Smooth muscle cell (in vitro differentiated cells): ENCODE measurements at regions not wholly inside any gene's neighbourhood (a gene's known extent, or its start where the extent isn't known, plus 50 kb on each side); places are given as distances from the start of the nearest gene placed in this dataset.

ENCODE experiments used
- DNase-seq: peaks from one replicate; lab custom pipeline; 2025; ENCODE audit not compliant: unreplicated experiment; lab: John Stamatoyannopoulos, UW
- H2AFZ ChIP-seq: fragments of 200-600 bp; sonication (generic); 2 replicates; pipeline ENCODE4 v1.6.0; 2016; ENCODE audit warnings: antibody characterized with exemption, low read depth, mild to moderate bottlenecking
- H3F3A ChIP-seq: fragments of 200-600 bp; sonication (generic); 2 replicates; pipeline ENCODE4 v1.6.0; 2017; ENCODE audit warnings: antibody characterized with exemption, low read depth
- H3K27ac ChIP-seq: fragments of 200-600 bp; sonication (generic); 2 replicates; pipeline ENCODE4 v1.5.1; 2016; ENCODE audit warnings: low read depth, mild to moderate bottlenecking
- H3K27me3 ChIP-seq: fragments of 200-600 bp; sonication (generic); 2 replicates; pipeline ENCODE4 v1.6.1; 2016; ENCODE audit warnings: low read depth, mild to moderate bottlenecking
- H3K36me3 ChIP-seq: fragments of 200-600 bp; sonication (generic); 2 replicates; pipeline ENCODE4 v1.5.1; 2016; ENCODE audit warnings: low read depth
- H3K4me1 ChIP-seq: fragments of 200-600 bp; sonication (generic); 2 replicates; pipeline ENCODE4 v1.5.1; 2016; ENCODE audit warnings: low read depth
- H3K4me2 ChIP-seq: fragments of 200-600 bp; sonication (generic); 2 replicates; pipeline ENCODE4 v1.6.0; 2016; ENCODE audit warnings: mild to moderate bottlenecking
- H3K4me3 ChIP-seq: fragments of 200-600 bp; sonication (generic); 2 replicates; pipeline ENCODE4 v1.5.1; 2016; ENCODE audit warnings: mild to moderate bottlenecking
- H3K79me2 ChIP-seq: fragments of 200-600 bp; sonication (generic); 2 replicates; pipeline ENCODE4 v1.6.0; 2016; ENCODE audit warnings: low read depth, mild to moderate bottlenecking
- H3K9ac ChIP-seq: fragments of 200-600 bp; sonication (generic); 2 replicates; pipeline ENCODE4 v1.6.0; 2016; ENCODE audit warnings: low read depth
- H3K9me3 ChIP-seq: fragments of 200-600 bp; sonication (generic); replicated peaks from 2 replicates; pipeline ENCODE4 v1.5.1; 2016; ENCODE audit warnings: low read depth
- H4K20me1 ChIP-seq: fragments of 200-600 bp; sonication (generic); 2 replicates; pipeline ENCODE4 v1.6.0; 2016; ENCODE audit warnings: low read depth
- CTCF ChIP-seq: fragments of 200-600 bp; sonication (generic); IDR thresholded peaks from 2 replicates; pipeline ENCODE4 v1.5.1; 2017; ENCODE audit warnings: borderline replicate concordance, mild to moderate bottlenecking, antibody characterized with exemption; ENCODE audit not compliant: insufficient read depth, poor library complexity, severe bottlenecking
- WGBS: methylation state at CpG from one replicate; pipeline ENCODE4 v1.1.7; 2016; ENCODE audit warnings: low lambda C conversion rate; 5-methylcytosine and 5-hydroxymethylcytosine counted together

- H3K27ac ChIP-seq, result no peak overlapping the region
- TF ChIP-seq CTCF, result no peak
- no peaks in the 10 kb centered on the region for H3K4me1 ChIP-seq
- no peak overlapping the region for H3K4me2 ChIP-seq
- no peak overlapping the region for H2AFZ ChIP-seq
- DNase-seq, result no peak
- H3F3A ChIP-seq, result no peaks in the 10 kb centered on the region
- H3K36me3 ChIP-seq, result no peaks in the 10 kb centered on the region
- no peaks in the 10 kb centered on the region for H3K9me3 ChIP-seq
- H3K79me2 ChIP-seq, result no peaks in the 10 kb centered on the region
- no peaks in the 10 kb centered on the region for H3K27me3 ChIP-seq
- H3K9ac ChIP-seq, result no peak overlapping the region
- 84% methylated on average over 1 of the region's 1 CpG for WGBS
- no peak overlapping the region for H3K4me3 ChIP-seq
- H4K20me1 ChIP-seq, result no peaks in the 10 kb centered on the region
These were observed 1252.6 kb upstream of the CITED2 start for GRCh38 chr6:140627002-140627401.

- 87% methylated on average over 3 of the region's 3 CpGs for WGBS
- no peak overlapping the region for H2AFZ ChIP-seq
- no peak for DNase-seq
- H3K9ac ChIP-seq, result no peak overlapping the region
- no peaks in the 10 kb centered on the region for H3K36me3 ChIP-seq
- TF ChIP-seq CTCF, result no peak
- no peaks in the 10 kb centered on the region for H3K4me1 ChIP-seq
- no peak overlapping the region for H3K27ac ChIP-seq
- no peaks in the 10 kb centered on the region for H3K27me3 ChIP-seq
- no peaks in the 10 kb centered on the region for H3K9me3 ChIP-seq
- no peaks in the 10 kb centered on the region for H3F3A ChIP-seq
- H3K4me2 ChIP-seq, result no peak overlapping the region
- no peaks in the 10 kb centered on the region for H4K20me1 ChIP-seq
- no peaks in the 10 kb centered on the region for H3K79me2 ChIP-seq
- no peak overlapping the region for H3K4me3 ChIP-seq
These were observed 1249.0 kb upstream of the CITED2 start for GRCh38 chr6:140623498-140623897.

GRCh38 chr6:140620496-140620895 lies 1246.0 kb upstream of the CITED2 start:
- 87% methylated on average over 1 of the region's 1 CpG for WGBS

More at GRCh38 chr6:140620496-140620895, 1246.0 kb upstream of the CITED2 start:
- Histone ChIP-seq H3F3A (no peaks in the 10 kb centered on the region), H3K9me3 (no peaks in the 10 kb centered on the region), H3K27ac (no peak overlapping the region), H2AFZ (no peak overlapping the region), H3K36me3 (no peaks in the 10 kb centered on the region), H3K4me2 (no peak overlapping the region), H3K4me1 (no peaks in the 10 kb centered on the region), H4K20me1 (no peaks in the 10 kb centered on the region), H3K27me3 (no peaks in the 10 kb centered on the region), H3K9ac (no peak overlapping the region), H3K79me2 (no peaks in the 10 kb centered on the region), H3K4me3 (no peak overlapping the region)
- no peak for DNase-seq
- TF ChIP-seq CTCF, result no peak
